HG03558 (cell line): ENCODE measurements at regions not wholly inside any gene's neighbourhood (a gene's known extent, or its start where the extent isn't known, plus 50 kb on each side); places are given as distances from the start of the nearest gene placed in this dataset.
"Not testable (repeated sequence)": the region's sequence is repeated elsewhere in the genome, so short reads cannot be mapped to it uniquely, and the experiment has no call there.

ENCODE experiments used
- ATAC-seq: cut with Tn5 transposase; IDR thresholded peaks from one replicate; pipeline ENCODE4 v1.9.1; 2021; ENCODE audit warnings: moderate number of reproducible peaks; ENCODE audit not compliant: unreplicated experiment; ENCODE audit errors: extremely low read depth

DNA sequence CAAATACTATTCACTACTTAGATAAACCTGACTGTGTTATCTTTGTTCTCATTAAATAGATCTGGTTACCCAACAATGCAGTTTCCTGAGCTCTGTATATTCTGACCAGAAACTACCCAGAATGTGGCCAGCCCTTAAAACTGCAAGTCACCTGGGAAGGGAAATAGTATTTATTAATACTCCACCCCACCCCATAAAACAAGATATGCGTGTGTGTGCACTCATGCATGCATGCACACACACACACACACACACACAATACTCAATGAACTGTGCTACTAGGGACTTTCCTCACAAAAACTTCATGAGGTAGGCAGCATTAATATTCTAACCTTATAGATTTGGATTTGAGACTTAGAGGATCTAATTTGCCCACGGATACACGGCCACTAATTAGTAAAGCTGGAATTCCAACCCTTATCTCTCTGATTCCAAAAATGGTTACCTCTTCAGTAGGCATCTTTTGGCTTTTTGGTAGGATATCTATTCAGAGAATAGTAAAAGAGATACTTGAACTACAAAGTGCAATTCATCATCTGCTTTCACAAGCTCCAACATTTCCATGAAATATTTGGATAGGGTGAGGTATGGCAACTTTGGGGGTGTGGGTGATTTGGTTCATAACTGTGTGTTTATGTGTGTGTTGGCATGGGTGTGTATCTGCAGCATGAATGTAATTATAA lies 197.0 kb upstream of the CFAP20DC start:
- ATAC-seq: no peak

DNA sequence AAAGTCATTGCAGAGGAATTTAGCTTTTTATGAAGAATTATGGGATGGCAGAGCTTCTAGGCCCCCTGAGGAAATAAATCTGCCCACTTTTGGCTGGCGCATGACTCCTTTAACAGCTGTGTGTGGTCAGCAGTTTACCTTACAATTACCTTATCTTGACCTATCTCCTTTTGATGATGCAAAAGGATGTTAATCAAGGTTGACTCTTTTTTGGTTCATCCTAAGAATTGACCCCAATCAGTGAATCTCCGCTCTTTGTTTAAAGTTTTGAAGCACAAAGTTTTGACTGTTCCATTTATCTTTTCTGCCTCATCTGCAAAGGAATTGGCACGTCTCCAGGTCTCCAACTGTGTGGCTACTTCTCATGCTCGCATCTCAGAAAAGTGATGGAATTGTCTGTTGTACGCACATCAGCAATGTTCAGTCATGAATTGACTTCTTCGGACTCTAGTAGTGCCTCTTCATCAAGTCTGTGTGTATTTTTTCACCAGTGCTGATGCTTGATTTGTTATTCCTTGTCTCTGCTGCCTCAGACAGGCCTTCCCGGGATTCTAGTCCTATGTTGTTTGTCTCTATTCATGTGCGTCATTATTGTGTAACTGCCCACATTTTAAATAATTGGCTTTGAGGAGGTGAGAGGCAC lies 196.2 kb upstream of the CFAP20DC start:
- ATAC-seq: no peak

DNA sequence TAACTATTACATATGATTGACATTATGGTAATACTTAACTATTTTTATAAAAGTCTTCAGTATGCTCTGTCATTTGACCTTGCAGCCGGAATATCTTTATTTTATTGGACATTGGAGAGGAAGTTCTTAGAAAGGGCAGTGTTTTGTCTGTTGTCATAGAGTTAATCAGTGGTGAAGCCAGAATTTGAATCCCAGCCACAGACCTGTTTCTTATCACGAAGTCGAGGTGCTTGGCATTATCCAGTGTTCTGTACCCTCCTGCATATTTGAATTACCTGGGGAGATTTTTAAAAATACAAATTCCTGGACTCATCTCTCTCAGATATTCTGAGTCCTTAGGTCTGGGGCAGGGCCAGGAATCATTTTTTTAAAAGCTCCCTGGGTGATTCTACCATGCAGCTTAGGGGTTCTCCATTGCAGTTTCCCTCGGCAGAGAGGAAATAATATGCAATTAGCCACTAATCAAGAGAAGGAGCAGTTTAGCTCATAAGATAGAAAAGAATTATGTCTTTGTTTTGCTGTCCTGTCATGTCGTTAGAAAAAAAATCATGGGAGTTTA lies 195.6 kb upstream of the CFAP20DC start:
- no peak for ATAC-seq

DNA sequence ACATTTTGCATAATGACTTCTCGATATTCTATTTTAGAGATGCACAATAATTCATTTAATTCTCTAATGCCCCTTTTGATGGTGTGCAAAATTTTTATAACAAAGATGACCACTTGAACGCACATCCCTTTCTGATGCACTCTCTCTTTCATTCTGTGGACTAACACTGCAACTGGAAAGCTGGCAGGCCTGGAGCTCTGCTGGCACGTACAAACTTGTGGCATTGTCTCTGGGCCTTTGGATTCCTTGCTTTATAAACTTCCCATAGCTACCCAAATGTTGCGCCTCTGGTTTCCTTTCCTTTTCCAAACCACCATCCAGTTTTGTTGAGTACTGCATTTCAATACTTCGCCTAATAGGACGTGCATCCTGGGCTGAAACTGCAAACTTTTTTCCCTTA lies 194.5 kb upstream of the CFAP20DC start:
- ATAC-seq: no peak

DNA sequence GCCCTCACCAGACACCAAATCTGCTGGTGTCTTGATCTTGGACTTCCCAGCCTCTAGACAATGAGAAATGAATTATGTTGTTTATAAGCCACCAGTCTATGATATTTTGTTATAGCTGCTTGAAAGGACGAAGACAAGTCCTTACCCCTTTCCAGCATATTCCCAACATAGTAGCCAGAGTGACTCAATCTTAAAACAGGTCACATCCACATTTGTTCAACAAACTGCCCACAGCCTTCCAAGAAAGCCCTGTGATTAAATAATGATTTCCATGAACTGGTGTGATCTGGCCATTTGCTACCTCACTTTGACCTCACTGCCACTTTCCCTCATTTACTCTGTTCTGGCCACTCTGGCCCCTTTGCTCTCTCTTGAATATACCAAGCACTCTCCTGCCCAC lies 193.7 kb upstream of the CFAP20DC start:
- ATAC-seq: no peak

DNA sequence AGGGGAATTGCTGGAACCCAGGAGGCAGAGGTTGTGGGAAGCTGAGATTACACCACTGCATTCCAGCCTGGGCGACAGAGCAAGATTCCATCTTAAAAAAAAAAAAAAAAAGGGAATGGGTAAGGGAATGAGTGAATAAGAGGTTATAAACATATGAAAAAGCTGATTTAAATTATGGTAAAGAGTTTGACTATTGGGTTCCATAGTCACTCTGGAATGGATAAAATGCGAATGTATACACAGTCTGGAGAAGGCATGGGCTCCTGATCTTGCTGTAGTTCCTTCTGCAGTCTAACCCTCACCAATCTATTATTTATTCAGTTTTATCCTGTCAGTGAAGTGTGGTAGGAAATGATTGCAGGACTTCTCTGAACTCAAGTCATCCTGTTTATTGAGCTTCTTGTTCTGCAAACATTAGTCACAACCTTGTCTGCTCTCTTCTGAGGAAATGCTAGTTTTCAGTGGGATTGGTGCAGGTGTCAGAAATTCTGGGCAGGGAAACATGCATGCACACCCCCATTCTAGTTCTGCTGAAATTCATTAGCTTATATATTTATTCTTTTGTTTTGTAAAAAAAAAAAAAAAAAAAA lies 190.9 kb upstream of the CFAP20DC start:
- ATAC-seq: no peak

DNA sequence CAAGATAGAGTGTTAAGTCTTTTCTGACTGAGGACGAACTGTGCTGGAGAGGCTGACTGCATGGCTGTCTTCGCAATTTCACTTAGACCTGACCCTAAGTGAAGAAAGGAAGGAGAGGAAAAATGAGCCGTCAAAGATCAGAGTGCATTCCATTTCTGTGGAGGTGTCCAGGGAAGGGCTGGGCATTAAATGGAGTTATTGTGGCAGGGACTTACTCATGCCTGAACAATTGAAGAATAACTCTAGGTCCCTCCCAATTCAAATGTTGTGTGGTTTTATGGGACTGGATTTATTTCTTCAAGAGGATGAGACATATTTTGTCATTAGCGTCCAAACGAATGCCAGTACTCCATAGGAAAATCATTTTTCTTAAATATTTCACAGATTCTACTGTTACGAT lies 187.3 kb upstream of the CFAP20DC start:
- no peak for ATAC-seq

DNA sequence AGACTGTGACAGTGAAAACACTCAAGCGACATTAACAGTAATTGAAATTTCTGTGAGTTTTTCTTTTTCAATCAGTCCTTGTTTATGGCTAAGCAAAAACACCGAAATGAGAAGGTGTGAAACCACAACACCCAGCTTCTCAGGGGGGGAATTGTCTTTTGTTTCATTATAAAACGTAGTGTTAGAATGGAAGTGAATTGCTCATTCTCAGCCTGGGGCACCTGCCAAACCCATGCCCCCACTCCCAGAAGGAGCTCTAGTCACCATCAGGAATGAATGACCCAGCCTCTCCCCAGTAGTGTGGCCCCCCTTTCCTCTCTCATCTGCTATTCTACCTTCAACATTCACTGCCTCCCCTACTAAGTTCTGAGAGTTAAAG lies 185.8 kb upstream of the CFAP20DC start:
- ATAC-seq: no peak

DNA sequence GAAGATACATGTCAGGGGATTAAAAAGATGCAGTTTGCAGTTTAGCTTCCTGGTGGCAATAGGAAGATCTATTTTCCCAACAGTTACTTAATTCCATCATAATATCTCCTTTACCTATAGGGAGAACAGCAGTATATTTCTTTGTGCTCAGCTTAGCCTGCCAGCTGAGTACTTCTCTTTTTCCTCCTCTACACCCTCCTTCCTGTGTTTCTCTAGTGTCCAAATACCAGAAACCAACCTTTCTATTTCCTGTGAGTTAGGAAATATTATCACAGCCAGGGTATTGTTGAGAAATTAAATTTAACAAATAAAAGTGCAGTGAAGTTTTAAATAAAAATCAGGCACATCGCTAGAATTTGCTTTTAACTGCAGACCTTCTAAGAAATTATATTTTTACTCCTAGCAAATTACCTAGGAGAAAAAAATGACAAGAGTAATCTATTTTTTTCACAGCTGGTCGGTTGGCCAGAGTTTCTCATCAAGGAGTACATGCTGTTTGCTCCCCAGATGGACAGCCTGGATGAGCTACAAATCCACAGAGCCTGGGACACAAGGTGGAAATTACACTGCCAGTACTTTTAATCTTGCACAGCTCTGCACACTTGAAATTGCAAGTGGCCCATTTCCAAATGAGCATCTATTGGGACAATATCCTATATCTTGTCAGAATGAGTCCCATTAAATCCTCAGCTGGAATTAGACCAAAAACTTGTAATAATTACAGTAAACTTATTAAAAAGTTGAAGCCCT lies 185.2 kb upstream of the CFAP20DC start:
- ATAC-seq: no peak

DNA sequence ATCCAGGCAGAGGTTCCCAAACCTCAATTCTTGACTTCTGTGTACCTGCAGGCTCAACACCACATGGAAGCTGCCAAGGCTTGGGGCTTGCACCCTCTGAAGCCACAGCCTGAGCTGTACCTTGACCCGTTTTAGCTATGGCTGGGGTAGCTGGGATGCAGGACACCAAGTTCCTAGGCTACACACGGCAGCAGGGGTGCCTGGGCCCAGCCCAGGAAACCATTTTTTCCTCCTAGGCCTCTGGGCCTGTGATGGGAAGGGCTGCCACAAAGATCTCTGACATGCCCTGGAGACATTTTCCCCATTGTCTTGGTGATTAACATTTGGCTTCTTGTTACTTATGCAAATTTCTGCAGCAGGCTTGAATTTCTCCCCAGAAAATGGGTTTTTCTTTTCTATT lies 180.6 kb upstream of the CFAP20DC start:
- ATAC-seq: not testable (repeated sequence)

DNA sequence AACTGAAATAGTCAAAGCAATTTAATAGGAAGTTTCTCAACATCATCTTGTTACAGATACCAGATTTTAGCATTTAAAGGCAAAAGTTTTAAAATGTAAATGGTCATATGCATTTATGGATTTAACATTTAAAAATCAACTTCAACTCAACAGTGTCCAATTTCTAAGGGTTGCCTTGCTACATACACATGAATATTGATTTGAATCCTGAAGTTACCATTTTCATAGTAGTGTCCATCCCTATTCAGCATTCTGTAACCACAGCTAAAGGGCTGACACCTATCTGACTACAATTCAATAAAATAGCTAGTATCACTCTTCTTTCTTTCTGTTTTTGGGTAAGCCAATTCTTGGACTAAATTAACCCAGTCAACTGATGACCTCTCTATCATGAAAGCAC lies 164.0 kb upstream of the CFAP20DC start:
- no peak for ATAC-seq

DNA sequence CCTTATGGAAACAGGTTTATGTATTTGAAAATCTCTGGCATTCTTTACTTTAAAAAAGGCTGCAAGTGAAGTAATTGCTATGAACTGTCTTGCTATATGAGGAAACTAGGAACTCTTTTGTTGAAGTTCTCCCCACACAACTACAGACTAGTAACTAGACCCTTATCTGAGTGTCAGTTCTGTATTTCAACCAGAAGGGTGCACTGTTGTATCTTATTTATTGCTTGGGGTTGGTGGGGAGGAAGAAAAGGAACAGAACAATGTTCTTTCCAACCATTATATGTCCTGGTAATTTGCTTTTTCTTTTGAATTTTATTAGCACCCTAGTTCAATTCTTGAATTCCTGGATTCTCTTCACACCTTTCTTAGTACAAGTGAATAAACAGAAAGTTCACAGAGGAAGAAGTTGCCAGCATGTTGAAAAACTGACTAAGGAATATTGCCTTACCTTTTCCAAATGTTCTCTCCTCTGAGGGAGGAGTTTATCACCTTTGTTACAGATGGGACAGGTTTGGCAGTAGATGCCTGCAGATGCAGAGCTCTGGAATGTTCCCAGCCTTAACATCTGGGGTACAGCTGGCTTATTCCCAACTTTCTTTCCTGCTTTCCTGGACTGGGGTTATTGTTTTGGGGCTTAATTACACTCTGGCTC lies 162.4 kb upstream of the CFAP20DC start:
- no peak for ATAC-seq

DNA sequence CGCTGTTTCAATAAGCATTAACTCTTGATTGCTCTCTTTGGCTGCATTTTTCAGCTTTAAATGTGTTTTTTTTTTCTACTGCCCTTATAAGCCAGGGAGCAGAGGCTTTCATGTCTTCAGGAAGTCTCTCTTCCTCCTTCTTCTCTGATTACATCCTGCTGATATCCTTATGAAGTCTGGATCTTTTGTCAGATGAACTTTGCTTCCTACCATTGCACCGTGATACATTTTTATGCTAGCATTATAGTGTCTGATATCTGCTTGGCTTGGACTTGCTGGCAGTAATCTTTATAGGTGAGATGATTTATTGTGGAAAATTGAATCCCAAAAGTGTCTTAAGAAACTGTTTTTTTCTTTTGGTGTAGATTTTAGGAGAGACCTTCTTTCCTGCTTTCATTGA lies 160.4 kb upstream of the CFAP20DC start:
- no peak for ATAC-seq

DNA sequence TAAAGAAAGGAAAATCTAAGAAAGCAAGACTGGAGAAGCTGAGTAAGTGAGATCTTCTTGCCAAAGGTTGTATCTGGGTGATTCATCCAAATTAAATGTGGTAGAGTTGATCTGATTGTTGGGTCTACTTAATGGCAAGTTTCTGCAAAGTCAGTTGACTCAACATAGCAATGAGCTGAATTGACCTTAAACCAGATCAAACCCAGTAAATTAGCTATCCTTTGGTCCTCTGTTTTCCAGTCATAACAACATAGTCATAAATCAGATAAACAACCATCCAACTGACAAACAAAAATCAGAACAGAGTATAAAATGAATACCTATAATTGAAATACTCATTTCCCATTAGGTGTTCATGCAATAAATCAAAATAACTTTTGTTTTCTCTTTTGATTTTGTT lies 142.6 kb upstream of the CFAP20DC start:
- ATAC-seq: no peak

DNA sequence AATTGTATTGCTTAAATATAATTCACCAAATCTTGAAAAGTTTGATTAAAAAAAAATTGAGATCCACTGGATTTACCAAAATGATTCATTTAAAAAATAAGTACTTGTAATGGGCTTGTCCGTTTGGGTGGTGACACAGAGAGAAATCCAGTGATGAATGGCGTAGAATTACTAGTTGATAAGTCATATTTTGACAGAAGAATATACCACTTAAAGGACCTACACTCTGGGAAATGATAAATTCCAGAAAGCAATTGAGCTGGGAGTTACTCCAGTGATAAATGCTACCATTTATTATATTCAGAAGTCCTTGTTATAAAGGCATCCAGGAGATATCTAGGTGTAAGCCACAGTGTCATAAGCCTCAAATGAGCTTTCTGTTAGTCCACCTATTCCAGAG lies 141.8 kb upstream of the CFAP20DC start:
- no peak for ATAC-seq

DNA sequence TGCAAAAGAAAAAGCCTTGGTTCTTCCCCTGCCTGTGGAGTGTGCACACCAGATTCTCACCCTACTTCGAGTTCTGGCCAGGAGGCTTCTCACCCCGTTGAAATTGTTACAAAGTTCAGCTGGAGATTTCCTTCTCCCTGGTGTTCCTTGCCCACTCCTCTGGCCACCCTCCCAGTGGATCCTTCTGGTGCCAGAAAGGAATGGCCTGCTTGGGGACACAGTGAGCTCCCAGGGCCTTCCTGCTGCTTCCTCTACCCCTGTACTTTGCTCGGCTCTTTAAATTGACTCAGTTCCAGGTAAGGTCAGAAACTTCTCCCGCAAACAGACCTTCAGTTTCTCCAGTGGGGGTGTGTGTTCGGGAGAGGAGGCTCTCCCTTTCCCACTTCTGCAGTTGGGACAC lies 140.1 kb upstream of the CFAP20DC start:
- ATAC-seq: no peak

DNA sequence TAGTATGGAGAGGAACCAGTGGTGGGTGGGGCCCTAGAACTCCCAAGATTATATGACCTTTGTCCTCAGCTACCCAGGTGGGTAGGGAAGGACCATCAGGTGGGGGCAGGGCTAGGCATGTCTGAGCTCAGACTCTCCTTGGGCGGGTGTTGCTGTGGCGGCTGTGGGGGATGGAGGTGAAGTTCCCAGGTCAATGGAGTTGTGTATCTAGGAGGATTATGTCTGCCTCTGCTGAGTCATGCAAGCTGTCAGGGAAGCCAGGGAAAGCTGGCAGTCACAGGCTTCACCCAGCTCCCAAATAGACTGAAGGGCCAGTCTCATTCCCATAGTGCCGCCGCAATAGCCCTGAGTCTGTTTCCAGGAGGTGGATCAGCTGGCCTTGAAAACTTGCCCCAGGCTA lies 139.7 kb upstream of the CFAP20DC start:
- no peak for ATAC-seq

DNA sequence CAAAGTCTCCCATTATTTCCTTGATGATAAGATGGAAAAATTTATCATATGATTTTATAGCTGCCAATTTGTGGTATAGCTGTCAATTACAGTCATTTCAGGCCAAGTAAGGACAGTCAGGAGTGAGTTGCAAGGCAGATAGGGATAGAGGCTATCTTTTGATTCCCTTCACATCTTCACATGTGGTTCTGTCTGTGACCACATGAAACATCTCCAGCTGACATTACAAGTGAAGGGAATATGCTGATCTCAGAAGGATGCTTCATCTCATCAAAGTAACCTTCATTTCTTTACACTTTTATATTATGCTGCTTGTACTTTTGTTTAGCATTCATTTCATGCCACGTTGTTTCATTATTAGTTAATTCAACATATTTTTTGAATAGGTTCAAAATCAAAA lies 136.9 kb upstream of the CFAP20DC start:
- ATAC-seq: no peak

DNA sequence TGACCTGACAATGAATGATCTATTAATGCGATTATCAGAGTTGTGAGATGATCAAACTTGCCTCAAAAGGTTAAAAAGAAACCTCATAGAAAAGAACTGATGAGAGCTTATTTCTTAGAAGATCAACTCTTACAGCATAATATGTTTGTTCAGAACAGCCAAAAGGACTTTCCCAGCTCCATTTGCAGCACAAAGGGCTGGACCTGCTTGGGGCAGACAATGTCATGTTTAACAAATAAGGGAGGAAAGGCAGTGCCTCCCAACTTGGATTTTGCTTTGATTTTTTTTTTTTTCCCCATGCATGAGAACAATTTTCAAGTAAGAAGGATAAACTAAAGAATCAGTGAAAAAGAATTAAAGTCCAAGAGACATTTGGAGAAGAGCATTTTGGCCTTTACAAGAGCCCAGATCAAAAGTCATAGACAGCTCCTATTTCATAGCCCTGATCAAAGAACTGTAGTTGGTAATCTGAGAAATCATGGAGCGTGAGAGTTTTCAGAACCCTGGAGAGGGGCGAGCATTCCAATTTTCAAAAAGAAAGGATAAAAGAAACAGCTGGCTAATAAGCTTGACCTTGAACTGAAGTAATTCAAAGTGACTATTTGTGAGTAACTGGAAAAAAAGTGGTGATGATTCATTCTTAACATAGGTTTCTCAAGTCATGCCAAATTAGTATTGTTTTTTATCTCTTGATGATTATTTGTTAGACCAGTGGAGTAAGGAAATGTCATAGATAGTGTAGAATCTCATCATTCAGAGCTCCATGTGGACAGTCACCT lies 136.0 kb upstream of the CFAP20DC start:
- no peak for ATAC-seq

DNA sequence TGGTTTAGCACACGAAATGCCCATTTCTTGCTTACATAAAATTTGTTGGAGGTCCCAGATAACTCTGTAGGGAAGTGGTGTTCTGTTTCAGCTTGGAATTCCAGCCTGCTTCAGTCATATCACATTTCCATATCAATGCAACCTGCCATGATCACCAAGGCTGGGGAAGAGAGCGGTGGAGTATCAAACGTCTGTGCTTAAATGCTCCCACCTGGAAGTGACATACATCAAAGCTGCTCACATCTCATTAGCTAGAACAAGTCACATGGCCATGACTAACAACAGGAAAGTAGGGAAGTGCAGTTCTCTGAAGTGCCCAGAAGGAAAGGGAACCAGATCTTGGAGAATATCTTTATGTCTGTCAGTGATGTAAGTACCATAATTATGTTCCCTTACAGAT lies 130.2 kb upstream of the CFAP20DC start:
- no peak for ATAC-seq
